ENCODE measurements at regions not wholly inside any gene's neighbourhood (a gene's known extent, or its start where the extent isn't known, plus 50 kb on each side); places are given as distances from the start of the nearest gene placed in this dataset.
"Not testable (repeated sequence)": the region's sequence is repeated elsewhere in the genome, so short reads cannot be mapped to it uniquely, and the experiment has no call there.

DNA sequence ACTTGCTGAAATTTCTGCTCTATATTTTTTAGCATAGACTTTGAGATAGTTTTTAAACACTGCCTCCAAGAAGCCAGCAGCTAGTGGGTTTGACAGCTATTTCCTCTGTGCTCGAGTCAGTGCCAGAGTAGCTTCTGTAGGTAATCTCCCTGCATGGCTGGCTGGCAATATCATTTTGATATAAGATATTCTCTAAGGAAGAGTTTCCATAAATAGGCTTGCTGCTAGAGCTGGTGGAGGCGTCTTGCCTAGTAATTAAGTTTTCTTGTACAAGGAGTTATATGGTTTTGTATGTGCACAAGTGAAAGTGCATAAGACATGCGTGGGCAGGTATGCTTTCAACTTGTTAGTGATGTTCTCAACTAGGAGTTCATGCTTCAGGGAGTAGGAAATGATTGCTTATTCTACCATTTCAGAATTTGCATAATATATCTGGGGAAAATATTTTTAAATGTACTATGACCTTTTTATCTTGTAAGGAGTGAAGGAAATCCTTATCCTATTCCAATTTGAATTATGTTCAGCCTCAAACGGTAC lies 74.1 kb upstream of the CCL21 start:
- no peak for DNase-seq

DNA sequence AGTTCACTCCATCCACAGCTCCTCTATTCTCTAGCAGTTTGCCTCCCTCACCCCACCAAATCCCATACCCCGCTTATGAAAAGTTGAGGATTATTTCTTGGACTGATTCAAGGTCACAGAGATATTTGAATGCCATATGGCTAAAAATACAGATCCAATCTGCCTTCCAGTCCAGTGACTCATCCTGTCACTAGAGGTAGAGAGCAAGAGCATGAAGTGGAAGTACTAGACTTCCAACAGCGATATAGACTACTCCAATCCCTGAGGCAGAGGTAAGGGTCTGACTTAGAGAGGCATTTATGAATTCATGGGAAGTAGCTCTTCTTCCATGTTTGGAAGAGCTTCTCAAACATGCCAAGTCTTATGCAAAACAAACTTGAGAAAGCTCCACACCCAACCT lies 72.4 kb upstream of the CCL21 start:
- DNase-seq = no peak

DNA sequence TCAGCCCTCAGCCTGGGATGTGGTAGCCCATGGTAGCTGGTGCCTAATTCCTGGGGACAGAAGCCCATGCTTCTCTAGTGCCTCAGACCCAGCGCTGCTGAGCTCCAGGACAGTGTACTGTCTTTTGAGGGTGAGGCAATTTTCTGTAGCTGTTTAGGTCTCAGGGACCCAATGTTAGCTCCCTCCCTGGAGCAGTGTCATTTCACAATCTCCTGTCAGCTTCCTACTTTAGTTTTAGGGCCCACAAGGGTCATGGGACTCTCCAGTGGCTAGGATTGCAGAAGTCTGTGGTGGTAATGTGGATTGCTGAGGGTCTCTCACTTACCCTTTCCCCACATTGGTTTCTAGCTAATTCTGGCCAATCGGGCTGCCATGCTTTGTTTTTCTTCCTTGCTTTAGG lies 67.7 kb upstream of the CCL21 start:
- no peak for DNase-seq

DNA sequence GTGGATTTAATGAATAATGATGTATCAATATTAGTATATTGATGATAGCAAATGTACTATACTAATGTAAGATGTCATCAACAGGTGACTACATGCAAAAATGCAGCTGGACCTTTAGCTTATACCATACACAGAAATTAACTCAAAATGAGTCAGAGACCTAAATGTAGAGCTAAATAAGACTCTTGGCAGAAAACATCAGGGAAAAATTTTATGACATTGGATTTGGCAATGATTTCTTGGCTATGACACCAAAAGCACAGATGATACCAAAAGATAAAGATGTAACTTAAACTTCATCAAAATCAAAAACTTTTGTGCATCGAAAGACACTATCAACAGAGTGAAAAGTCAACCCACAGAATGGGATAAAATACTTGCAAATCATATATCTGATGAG lies 64.0 kb upstream of the CCL21 start:
- no peak for DNase-seq

DNA sequence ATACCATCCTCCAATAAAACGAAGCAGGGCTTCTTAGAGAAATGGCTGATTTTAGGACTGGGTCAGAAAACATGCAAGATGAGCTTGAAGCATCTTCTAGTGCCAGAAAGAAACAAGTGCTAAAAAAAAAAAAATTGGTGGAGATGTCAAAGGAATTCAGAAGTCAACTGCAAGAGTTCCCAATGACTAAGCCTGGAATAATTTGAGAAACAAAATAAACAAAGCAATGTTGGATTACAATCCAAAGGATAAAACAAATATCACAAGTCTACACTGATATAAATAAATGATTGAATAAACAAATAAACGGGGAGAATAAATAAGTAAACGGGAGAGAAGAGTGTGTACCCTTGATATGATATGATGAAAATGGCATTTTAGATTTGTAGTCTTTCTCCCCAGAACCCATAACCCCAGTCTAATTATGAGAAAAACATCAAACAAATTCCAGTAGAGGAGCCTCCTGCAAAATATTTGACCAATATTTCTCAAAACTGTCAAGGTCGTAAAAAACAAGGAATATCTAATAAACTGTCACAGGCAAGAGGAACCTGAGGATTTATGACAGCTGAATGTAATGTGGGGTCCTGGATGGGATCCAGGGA lies 63.5 kb upstream of the CCL21 start:
- no peak for DNase-seq

DNA sequence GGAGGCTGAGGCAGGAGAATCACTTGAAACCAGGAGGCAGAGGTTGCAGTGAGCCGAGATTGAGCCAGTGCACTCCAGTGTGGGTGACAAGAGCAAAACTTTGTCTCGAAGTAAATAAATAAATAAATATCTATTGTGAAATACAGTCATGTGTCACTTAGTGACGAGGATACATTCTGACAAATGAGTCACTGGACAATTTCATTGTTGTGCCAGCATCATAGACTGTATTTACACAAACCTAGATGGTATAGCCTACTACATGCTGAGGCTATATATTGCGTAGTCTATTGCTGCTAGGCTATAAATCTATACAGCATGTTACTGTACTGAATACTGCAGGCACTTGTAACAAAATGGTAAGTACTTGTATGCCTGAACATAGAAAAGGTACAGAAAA lies 61.1 kb upstream of the CCL21 start:
- no peak for DNase-seq

DNA sequence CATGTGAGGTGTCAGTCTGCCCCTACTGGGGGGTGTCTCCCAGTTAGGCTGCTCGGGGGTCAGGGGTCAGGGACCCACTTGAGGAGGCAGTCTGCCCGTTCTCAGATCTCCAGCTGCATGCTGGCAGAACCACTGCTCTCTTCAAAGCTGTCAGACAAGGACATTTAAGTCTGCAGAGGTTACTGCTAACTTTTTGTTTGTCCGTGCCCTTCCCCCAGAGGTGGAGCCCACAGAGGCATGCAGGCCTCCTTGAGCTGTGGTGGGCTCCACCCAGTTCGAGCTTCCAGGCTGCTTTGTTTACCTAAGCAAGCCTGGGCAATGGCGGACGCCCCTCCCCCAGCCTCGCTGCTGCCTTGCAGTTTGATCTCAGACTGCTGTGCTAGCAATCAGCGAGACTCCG lies 57.2 kb upstream of the CCL21 start:
- DNase-seq = not testable (repeated sequence)

DNA sequence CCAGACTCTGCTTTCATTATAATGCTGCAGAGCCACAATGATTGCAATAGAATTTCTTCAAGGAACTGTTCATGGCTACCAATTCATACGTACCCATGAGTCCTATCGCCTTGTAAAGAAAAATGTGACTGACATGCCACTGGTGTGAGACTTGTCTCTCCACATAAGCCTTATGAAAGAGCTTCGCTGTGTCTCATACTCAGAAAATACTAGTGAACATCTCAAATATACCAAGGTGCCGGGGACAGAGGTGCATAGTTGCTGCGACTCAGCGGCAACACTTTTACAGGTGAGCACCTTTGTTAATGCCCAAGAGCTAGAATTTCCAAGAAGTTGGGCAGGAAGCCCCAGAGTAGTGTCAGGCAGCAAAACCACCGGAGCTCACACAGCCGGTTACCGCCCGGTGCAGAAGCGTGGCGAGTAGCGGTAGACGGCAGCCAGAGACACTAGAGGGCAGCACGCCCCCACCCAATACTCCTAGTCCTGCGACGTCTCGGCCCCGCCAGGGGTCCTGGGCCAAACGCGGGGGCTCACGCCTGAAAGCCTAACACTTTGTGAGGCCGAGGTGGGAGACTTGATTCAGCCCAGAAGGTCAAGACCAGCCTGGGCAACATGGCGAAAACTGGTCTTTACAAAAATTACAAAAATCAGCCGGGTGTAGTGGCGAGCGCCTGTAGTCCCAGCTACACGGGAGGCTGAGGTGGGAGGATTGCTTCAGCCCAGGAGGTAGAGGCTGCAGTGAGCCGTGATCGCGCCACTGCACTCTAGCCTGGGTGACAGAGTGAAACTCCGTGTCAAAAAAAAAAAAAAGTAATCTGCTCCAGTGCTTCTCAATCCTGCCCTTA lies 50.5 kb upstream of the CCL21 start:
- DNase-seq = peak; percentile 30
